VCaP (cell line): ENCODE measurements at regions not wholly inside any gene's neighbourhood (a gene's known extent, or its start where the extent isn't known, plus 50 kb on each side); places are given as distances from the start of the nearest gene placed in this dataset.
"Not testable (repeated sequence)": the region's sequence is repeated elsewhere in the genome, so short reads cannot be mapped to it uniquely, and the experiment has no call there.

ENCODE experiments used
- H3K27ac ChIP-seq: fragments of 450-650 bp; 2 replicates; pipeline ENCODE4 v1.5.1; 2017
- TF ChIP-seq, protein P1 (sequence below): fragments of 450-650 bp; conservative IDR thresholded peaks from 2 replicates; pipeline ENCODE4 v1.5.1; 2017; ENCODE audit warnings: mild to moderate bottlenecking, moderate library complexity

GRCh38 chr11:37988031-37988430 lies 1390.0 kb upstream of the RAG2 start:
- no peak overlapping the region for H3K27ac ChIP-seq
- TF ChIP-seq, protein P1, sequence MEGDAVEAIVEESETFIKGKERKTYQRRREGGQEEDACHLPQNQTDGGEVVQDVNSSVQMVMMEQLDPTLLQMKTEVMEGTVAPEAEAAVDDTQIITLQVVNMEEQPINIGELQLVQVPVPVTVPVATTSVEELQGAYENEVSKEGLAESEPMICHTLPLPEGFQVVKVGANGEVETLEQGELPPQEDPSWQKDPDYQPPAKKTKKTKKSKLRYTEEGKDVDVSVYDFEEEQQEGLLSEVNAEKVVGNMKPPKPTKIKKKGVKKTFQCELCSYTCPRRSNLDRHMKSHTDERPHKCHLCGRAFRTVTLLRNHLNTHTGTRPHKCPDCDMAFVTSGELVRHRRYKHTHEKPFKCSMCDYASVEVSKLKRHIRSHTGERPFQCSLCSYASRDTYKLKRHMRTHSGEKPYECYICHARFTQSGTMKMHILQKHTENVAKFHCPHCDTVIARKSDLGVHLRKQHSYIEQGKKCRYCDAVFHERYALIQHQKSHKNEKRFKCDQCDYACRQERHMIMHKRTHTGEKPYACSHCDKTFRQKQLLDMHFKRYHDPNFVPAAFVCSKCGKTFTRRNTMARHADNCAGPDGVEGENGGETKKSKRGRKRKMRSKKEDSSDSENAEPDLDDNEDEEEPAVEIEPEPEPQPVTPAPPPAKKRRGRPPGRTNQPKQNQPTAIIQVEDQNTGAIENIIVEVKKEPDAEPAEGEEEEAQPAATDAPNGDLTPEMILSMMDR, result no peak

- TF ChIP-seq, protein P1, result no peak
- H3K27ac ChIP-seq, result no peak overlapping the region
Measured at GRCh38 chr11:37984991-37985390, 1387.0 kb upstream of the RAG2 start.

GRCh38 chr11:37978647-37979046 lies 1380.6 kb upstream of the RAG2 start:
- H3K27ac ChIP-seq, result no peak overlapping the region
- TF ChIP-seq, protein P1, result no peak

DNA sequence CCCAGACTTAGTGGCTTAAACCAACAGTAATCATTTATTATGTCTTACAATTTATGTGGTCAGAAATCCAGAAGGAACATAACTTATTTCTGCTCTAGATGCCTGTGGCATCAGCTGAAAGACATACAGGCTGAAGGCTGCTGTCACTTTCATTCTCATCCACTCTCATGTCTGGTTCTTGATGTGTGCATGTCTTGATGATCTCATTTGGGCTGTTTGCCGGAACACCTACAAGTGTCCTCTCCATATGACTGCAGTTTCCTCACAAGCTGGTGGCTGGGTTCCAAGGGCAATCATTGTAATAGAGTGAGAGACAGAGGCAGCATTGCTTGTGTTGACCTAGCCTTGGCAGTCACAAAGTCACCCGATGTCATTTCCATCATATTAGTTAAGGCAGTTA lies 1375.9 kb upstream of the RAG2 start:
- TF ChIP-seq, protein P1, result no peak
- no peak overlapping the region for H3K27ac ChIP-seq

- TF ChIP-seq, protein P1, result no peak
- no peak overlapping the region for H3K27ac ChIP-seq
Measured at GRCh38 chr11:37972691-37973090, 1374.7 kb upstream of the RAG2 start.

DNA sequence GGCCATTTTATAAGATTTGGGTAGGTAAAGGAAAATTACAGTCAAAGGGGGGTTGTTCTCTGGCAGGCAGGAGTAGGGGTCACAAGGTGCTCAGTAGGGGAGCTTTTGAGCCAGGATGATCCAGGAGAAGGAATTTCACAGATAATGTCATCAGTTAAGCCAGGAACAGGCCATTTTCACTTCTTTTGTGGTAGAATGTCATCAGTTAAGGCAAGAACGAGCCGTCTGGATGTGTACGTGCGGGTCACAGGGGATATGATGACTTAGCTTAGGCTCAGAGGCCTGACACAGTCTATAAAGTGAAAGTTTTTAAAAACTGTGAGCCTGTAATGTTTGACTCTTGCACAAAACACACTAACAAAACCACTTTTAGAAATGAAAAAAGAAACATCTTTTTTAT lies 1371.3 kb upstream of the RAG2 start:
- not testable (repeated sequence) for H3K27ac ChIP-seq

DNA sequence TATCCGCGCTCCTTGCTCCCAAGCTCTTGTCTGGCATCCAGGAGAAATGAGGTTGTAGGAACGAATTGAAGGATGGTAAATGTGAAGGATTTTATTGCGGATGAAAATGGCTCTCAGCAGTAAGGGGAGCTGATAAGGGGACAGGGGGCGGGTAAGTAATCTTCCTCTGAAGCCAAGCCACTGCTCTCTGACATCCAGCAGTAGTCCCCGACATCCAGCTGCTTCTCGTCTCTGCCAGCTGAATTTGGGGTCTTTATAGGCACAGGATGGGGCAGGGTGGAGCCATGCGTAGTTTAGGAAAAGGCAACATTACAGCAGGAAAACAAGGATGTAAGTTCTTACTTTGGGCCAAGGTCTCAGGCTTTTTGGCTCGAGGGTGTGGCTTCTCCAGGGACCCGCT lies 1370.1 kb upstream of the RAG2 start:
- no peak overlapping the region for H3K27ac ChIP-seq
- TF ChIP-seq, protein P1, result no peak

DNA sequence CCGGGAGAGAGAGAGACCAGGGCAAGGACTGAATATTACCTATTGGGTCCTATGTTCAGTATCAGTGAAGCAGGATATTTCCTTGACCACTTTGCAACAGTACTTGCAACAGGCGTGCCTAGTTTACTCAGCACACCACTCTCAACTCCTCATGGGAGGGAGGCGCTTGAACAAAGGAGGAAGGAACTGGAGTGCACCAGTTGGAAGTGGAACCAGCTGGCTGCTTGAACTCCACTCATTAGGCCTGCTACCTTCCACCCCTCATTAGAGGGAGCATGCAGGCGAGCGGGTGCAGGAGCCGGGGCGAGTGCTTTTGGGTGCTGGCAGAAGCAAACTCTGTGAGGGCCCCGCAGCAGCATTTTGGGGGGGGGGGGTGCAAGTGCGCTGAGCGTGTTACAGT lies 1369.6 kb upstream of the RAG2 start:
- H3K27ac ChIP-seq, result no peak overlapping the region
- TF ChIP-seq, protein P1, result no peak
